ENCODE measurements at regions not wholly inside any gene's neighbourhood (a gene's known extent, or its start where the extent isn't known, plus 50 kb on each side); places are given as distances from the start of the nearest gene placed in this dataset.

DNA sequence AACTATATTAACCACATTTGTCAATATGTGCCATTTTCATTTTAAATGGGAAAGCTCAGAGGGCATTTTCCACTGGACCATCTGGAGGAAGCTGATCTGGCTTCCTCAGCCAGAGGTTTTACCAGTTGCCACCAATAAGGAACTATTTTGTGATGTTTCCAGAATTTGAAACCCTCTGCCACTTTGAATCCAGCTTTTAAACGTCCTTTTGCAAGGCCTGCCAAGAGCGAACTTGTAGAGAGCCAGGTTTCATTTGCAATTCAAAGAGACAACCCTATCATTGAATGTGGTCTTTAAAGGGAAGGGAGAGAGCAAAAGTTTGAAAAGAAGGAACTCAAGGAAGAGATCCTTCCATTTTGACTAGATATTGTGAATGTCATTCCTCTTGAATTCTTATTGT is 123.3 kb upstream of the CHL1 start:
- H3K9me3 Mint-ChIP-seq (ENCODE audit: unreplicated experiment): no peaks in the 10 kb centered on the region
- H3K9me3 ChIP-seq: no peaks in the 10 kb centered on the region
- no peaks in the 10 kb centered on the region for H3K4me1 ChIP-seq
- intact Hi-C loops (cut with micrococcal nuclease; ENCODE audit: unreplicated experiment): no loop called here
- POLR2A ChIA-PET: no interaction called here
- no peaks in the 10 kb centered on the region for H3K36me3 Mint-ChIP-seq (ENCODE audit: insufficient read depth, unreplicated experiment)
- H3K4me1 Mint-ChIP-seq (ENCODE audit: low read depth, unreplicated experiment): no peaks in the 10 kb centered on the region
- no peak overlapping the region for H3K4me3 Mint-ChIP-seq (ENCODE audit: unreplicated experiment)
- TF ChIP-seq, protein P1, sequence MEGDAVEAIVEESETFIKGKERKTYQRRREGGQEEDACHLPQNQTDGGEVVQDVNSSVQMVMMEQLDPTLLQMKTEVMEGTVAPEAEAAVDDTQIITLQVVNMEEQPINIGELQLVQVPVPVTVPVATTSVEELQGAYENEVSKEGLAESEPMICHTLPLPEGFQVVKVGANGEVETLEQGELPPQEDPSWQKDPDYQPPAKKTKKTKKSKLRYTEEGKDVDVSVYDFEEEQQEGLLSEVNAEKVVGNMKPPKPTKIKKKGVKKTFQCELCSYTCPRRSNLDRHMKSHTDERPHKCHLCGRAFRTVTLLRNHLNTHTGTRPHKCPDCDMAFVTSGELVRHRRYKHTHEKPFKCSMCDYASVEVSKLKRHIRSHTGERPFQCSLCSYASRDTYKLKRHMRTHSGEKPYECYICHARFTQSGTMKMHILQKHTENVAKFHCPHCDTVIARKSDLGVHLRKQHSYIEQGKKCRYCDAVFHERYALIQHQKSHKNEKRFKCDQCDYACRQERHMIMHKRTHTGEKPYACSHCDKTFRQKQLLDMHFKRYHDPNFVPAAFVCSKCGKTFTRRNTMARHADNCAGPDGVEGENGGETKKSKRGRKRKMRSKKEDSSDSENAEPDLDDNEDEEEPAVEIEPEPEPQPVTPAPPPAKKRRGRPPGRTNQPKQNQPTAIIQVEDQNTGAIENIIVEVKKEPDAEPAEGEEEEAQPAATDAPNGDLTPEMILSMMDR (IDR thresholded peaks at IDR 0.05; ENCODE audit: insufficient read depth in 1 of 2, low read depth in 1 of 2, low read length in 1 of 2, severe bottlenecking in 1 of 2, unreplicated experiment in 1 of 2): no peak
- no peak overlapping the region for H3K4me3 ChIP-seq (ENCODE audit: low read depth, low read length)
- no peaks in the 10 kb centered on the region for H3K27me3 ChIP-seq (replicated peaks; ENCODE audit: control insufficient read depth, insufficient read depth, low read length)
- no TSS peak for BruUV-seq (replicated peaks)
- CTCF ChIA-PET: no interaction called here
- no peak overlapping the region for H3K27ac Mint-ChIP-seq (ENCODE audit: unreplicated experiment)
- DNase-seq: no peak
- H3K27me3 Mint-ChIP-seq (ENCODE audit: insufficient read depth, unreplicated experiment): peaks cover 9% of the 10 kb centered on the region
- no peaks in the 10 kb centered on the region for H3K36me3 ChIP-seq (ENCODE audit: control insufficient read depth, insufficient read depth, low read length)

DNA sequence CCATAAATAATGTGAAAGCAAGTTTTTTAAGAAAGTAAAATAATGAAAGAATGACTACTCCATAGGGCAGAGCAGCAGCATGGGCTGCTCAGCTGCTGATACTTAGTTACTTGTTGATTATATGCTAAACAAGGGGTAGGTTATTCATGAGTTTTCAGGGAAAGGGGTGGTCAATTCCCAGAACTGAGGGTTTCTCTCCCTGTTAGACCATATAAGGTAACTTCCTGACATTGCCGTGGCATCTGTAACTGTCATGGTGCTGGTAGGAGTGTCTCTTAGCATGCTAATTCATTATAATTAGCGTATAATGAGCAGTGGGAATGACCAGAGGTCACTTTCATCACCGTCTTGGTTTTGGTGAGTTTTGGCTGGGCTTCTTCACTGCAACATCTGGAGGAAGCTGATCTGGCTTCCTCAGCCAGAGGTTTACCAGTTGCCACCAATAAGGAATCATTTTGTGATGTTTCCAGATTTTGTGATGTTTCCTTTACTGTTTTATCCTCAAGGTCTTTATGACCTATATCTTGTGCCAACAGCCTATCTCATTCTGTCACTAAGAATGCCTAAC is 121.8 kb upstream of the CHL1 start:
- H3K4me1 Mint-ChIP-seq (ENCODE audit: low read depth, unreplicated experiment): no peaks in the 10 kb centered on the region
- no peaks in the 10 kb centered on the region for H3K36me3 Mint-ChIP-seq (ENCODE audit: insufficient read depth, unreplicated experiment)
- H3K27me3 Mint-ChIP-seq (ENCODE audit: insufficient read depth, unreplicated experiment): peaks cover 9% of the 10 kb centered on the region
- Histone ChIP-seq H3K4me1 (no peaks in the 10 kb centered on the region), H3K9me3 (no peaks in the 10 kb centered on the region), H3K36me3 (ENCODE audit: control insufficient read depth, insufficient read depth, low read length) (no peaks in the 10 kb centered on the region), H3K4me3 (ENCODE audit: low read depth, low read length) (no peak overlapping the region), H3K27me3 (replicated peaks; ENCODE audit: control insufficient read depth, insufficient read depth, low read length) (no peaks in the 10 kb centered on the region)
- H3K27ac Mint-ChIP-seq (ENCODE audit: unreplicated experiment): no peak overlapping the region
- no TSS peak for BruUV-seq (replicated peaks)
- TF ChIP-seq, protein P1 (IDR thresholded peaks at IDR 0.05; ENCODE audit: insufficient read depth in 1 of 2, low read depth in 1 of 2, low read length in 1 of 2, severe bottlenecking in 1 of 2, unreplicated experiment in 1 of 2): no peak
- no peak for DNase-seq
- POLR2A ChIA-PET: no interaction called here
- H3K4me3 Mint-ChIP-seq (ENCODE audit: unreplicated experiment): no peak overlapping the region
- intact Hi-C loops (cut with micrococcal nuclease; ENCODE audit: unreplicated experiment): no loop called here
- peaks cover under 1% of the 10 kb centered on the region for H3K9me3 Mint-ChIP-seq (ENCODE audit: unreplicated experiment)
- CTCF ChIA-PET: no interaction called here

DNA sequence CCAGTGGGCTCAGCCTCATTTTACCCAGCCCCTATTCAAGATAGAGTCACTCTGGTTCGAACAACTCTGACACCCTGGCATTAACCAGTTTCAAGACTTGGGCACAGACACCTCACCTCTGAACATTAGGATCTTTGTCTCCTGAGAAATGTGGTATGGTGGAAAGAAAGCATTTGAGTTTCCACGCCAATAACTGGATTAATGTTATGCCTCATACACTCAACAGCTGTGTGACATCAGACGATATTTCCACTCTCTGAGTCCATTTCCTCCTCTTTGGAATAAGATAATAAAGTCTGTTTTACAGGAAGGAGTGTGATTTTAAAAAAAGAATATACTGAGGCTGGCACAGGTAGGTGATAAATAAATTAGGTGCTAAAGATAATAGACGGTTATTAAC is 121.3 kb upstream of the CHL1 start:
- Mint-ChIP-seq H3K4me1 (ENCODE audit: low read depth, unreplicated experiment) (no peaks in the 10 kb centered on the region), H3K9me3 (ENCODE audit: unreplicated experiment) (peaks cover 6% of the 10 kb centered on the region), H3K27ac (ENCODE audit: unreplicated experiment) (no peak overlapping the region), H3K27me3 (ENCODE audit: insufficient read depth, unreplicated experiment) (peaks cover 9% of the 10 kb centered on the region), H3K36me3 (ENCODE audit: insufficient read depth, unreplicated experiment) (no peaks in the 10 kb centered on the region), H3K4me3 (ENCODE audit: unreplicated experiment) (no peak overlapping the region)
- no peak for DNase-seq
- no TSS peak for BruUV-seq (replicated peaks)
- TF ChIP-seq, protein P1 (IDR thresholded peaks at IDR 0.05; ENCODE audit: insufficient read depth in 1 of 2, low read depth in 1 of 2, low read length in 1 of 2, severe bottlenecking in 1 of 2, unreplicated experiment in 1 of 2): no peak
- ChIA-PET POLR2A (no interaction called here), CTCF (no interaction called here)
- Histone ChIP-seq H3K4me1 (no peaks in the 10 kb centered on the region), H3K9me3 (no peaks in the 10 kb centered on the region), H3K4me3 (ENCODE audit: low read depth, low read length) (no peak overlapping the region), H3K27me3 (replicated peaks; ENCODE audit: control insufficient read depth, insufficient read depth, low read length) (no peaks in the 10 kb centered on the region), H3K36me3 (ENCODE audit: control insufficient read depth, insufficient read depth, low read length) (no peaks in the 10 kb centered on the region)
- intact Hi-C loops (cut with micrococcal nuclease; ENCODE audit: unreplicated experiment): no loop called here

Measured in Caco-2 (cell line).